ENCODE measurements at regions not wholly inside any gene's neighbourhood (a gene's known extent, or its start where the extent isn't known, plus 50 kb on each side); places are given as distances from the start of the nearest gene placed in this dataset.

GRCh38 chr2:149984311-149984710, 396.7 kb upstream of the MMADHC start:
- Histone ChIP-seq H3K9me3 (ENCODE audit: control insufficient read depth in 1 of 2, insufficient read depth in 1 of 2, low read depth in 1 of 2, low read length in 2 of 2) (no peaks in the 10 kb centered on the region), H2AFZ (ENCODE audit: low read depth, low read length, poor library complexity, severe bottlenecking) (no peak overlapping the region), H3K36me3 (ENCODE audit: control insufficient read depth in 1 of 2, insufficient read depth in 2 of 2, low read length in 2 of 2) (no peaks in the 10 kb centered on the region), H3K9ac (ENCODE audit: low read length) (no peak overlapping the region), H3K79me2 (ENCODE audit: insufficient read depth, low read length) (no peaks in the 10 kb centered on the region), H4K20me1 (ENCODE audit: insufficient read depth) (no peaks in the 10 kb centered on the region), H3K4me3 (replicated peaks in 1 of 2; ENCODE audit: low read depth in 1 of 2, low read length in 2 of 2) (no peak overlapping the region), H3K4me1 (ENCODE audit: control insufficient read depth in 1 of 2, insufficient read depth in 2 of 2, low read length in 2 of 2) (peaks cover 0 to 2% of the 10 kb centered on the region in 2 experiments; a peak in 2 of 4 replicates), H3K4me2 (ENCODE audit: low read length) (no peak overlapping the region), H3K9me2 (ENCODE audit: insufficient read depth) (no peaks in the 10 kb centered on the region), H3K27ac (ENCODE audit: low read depth, low read length) (no peak overlapping the region), H3K27me3 (ENCODE audit: insufficient read depth, low read length) (no peaks in the 10 kb centered on the region)
- no peak for ATAC-seq
- DNase-seq (ENCODE audit: low read depth, low spot score) = no peak
- CTCF ChIA-PET = no interaction called here
- TF ChIP-seq RAD21 (IDR thresholded peaks at IDR 0.05; ENCODE audit: low read depth) = no peak
- no peak for TF ChIP-seq ZFX (IDR thresholded peaks at IDR 0.05)
- no peak for TF ChIP-seq CBX3 (IDR thresholded peaks at IDR 0.05; ENCODE audit: low read depth)
- TF ChIP-seq ZNF274 (IDR thresholded peaks at IDR 0.05; ENCODE audit: low read depth, low read length) = no peak
- TF ChIP-seq POLR2A (IDR thresholded peaks at IDR 0.05; ENCODE audit: borderline replicate concordance, extremely low read depth, insufficient read depth, insufficient read length) = no peak
- no peak for TF ChIP-seq SP1 (IDR thresholded peaks at IDR 0.05; ENCODE audit: low read depth)
- no peak for TF ChIP-seq CTCF (IDR thresholded peaks at IDR 0.05 in 2 of 3, conservative IDR thresholded peaks at IDR 0.05 in 1 of 3; ENCODE audit: borderline replicate concordance in 1 of 3, insufficient read depth in 1 of 3, low read depth in 2 of 3, low read length in 2 of 3)
- TF ChIP-seq TCF7L2 (IDR thresholded peaks at IDR 0.05; ENCODE audit: borderline replicate concordance, extremely low read depth, insufficient read depth, insufficient read length) = no peak
- TF ChIP-seq FOSL1 (IDR thresholded peaks at IDR 0.05; ENCODE audit: low read depth) = no peak
- TF ChIP-seq MAX (IDR thresholded peaks at IDR 0.05) = no peak
- no peak for TF ChIP-seq EZH2 (IDR thresholded peaks at IDR 0.05)
- POLR2A ChIA-PET = no interaction called here
- no TSS peak for BruUV-seq (replicated peaks)
- intact Hi-C loops (cut with micrococcal nuclease) = no loop called here
- RAD21 ChIA-PET (ENCODE audit: low non-redundant PET in 1 of 2, low total read pairs in 2 of 2, uncharacterized antibody in 2 of 2, unreplicated experiment in 2 of 2) = no interaction called here
